HCEC 1CT (cell line): ENCODE measurements at regions not wholly inside any gene's neighbourhood (a gene's known extent, or its start where the extent isn't known, plus 50 kb on each side); places are given as distances from the start of the nearest gene placed in this dataset.

Source experiments
- DNase-seq: peaks from one replicate; pipeline ENCODE4 v3.0.0-alpha.2; 2017

DNA sequence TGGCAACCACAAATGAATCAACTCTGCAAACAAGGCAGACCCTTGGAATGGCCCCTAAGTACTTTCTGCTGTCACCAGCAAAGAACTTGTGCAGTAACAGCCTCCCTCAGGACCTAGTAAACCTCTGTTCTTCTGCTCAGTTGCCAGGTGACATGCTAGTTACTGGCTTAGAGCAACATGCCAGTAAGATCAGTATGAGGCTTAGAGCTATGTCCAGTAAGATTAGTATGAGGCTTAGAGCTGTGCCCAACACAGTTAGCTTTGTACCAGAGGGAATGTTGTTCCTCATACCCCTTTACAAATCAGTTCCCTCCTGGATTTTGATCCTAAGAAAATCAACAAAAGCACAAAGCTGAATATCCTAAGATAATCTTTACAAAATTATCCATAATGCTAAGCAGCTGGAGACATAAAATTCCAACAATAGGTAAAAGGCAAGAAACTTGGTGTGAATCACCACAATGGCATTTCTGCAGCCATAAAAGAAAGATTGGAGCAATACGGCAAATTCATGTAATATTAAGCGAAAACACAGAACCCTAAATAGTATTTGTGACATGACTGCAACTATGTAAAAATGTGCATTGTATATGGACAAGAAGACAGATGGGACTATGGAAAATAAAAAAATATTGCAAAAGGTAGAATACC is 107.3 kb upstream of the LPP start:
- DNase-seq, result no peak

GRCh38 chr3:188047536-188047935 is 106.4 kb upstream of the LPP start:
- no peak for DNase-seq

GRCh38 chr3:188049606-188050530 is 104.1 kb upstream of the LPP start:
- no peak for DNase-seq

- no peak for DNase-seq
Observed at GRCh38 chr3:188051801-188052168, 102.2 kb upstream of the LPP start.

DNA sequence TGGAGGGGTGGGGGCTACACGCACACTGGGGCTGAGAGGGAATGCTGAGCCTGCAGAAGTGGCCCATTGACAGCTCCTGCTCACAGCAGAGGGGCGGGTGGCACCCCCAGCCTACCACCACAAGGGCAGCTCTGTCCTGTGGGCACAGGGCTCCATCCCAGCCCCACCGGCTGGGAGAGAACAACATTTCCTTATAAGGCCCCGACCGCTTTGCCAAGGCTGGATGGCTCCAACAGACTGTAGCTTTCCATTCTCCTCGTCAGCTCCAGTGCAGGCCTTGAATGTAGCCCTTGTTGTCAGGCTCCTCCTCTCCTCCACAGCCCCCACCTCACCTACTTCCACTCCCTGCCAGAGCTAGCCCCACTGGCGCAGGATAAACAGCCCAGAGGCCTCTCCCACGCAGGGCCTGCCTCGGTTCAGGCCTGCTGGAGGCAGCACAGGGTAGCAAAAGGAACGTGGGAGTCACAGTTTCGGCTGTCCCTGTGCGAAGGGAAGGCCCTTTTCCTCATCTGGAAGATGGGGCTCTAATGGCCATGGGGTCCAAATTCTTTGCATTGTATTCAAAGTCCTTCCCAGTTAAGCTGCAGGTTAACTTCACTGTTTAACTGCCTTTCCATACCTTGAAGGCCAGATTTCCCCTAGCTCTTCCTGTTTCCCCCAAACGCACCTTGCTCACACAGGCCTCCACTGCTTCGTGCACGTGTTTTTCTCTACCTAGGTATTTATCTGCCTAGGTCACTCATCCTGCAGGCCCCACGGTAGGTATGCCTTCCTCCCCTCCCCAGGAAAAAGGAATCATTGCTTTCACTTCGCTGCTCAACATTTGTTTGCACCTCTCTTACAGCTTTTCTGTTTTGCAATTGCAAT is 101.6 kb upstream of the LPP start:
- DNase-seq, result no peak

- no peak for DNase-seq
Observed at GRCh38 chr3:188053036-188053340, 101.0 kb upstream of the LPP start.

GRCh38 chr3:188053710-188054380 is 100.1 kb upstream of the LPP start:
- DNase-seq, result no peak

DNA sequence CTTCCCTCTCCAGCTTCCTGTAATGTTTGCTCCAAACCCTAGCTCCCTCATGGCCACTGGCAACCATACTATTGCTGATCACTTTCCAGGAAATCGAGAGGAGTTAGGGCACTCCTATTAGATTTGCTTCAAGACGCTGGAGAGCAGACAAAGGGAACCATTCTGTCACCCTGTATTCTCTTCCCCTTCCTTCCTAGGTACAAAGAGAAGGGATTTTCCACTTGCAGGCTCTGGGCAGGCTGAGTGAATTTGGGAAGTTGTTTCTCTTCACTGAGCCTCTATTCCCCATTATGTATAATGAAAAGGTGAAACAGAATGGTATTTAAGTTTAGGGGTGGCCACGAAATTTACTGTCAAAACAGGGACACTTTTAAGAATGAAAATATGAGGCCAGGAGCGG is 99.4 kb upstream of the LPP start:
- no peak for DNase-seq

DNA sequence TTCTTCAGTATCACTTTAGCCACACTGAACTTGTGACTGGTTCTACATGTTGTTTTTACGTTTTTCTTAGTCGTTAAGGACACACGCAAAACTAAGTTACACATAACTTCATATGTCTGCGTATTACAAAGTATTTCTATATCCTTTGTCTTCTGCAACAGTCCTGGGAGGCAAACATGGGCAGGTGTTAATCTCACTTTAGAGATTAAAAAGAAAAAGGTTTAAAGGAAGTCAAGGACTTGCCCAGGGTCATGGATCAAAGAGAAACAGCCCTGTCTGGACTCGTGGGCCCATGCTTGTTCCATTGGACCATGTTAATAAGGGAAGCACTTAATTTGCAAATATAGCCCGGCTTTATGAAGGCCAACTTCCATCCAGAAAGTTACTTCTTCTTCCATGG is 98.6 kb upstream of the LPP start:
- DNase-seq, result no peak

DNA sequence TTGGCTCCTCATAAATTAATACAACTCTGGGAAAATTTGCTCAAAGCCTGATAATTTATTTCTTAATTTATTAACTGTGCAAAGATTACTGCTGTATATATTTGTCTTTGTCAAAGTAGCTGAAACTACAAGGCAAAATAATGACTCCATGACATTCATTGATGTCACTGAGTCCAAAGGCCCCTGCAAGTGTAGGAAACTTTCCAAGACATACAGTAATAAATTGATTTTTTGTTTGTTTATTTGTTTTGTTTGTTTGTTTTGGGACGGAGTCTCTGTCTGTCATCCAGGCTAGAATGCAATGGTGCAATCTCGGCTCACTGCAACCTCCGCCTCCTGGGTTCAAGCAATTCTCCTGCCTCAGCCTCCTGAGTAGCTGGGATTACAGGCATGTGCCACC is 96.8 kb upstream of the LPP start:
- no peak for DNase-seq

GRCh38 chr3:188058569-188059184 is 95.3 kb upstream of the LPP start:
- no peak for DNase-seq

DNA sequence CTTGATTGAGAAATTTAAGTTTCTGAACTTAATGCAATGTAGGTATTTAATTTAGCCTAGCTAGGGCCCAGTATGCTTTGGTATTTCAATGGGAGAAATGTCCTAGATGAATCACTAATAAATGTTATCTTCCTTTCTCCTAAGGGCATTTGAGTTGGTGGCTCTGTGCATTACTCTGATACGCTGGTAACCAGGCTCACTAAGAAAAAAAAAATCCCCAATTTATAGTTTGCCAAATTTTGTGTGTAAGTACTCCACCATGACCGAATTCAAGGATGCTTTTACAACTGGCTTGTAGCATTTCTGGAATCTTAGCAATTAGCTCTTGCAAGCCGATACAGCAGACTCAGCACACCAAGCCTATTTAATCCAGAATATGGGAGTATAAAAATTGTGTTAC is 94.6 kb upstream of the LPP start:
- no peak for DNase-seq

DNA sequence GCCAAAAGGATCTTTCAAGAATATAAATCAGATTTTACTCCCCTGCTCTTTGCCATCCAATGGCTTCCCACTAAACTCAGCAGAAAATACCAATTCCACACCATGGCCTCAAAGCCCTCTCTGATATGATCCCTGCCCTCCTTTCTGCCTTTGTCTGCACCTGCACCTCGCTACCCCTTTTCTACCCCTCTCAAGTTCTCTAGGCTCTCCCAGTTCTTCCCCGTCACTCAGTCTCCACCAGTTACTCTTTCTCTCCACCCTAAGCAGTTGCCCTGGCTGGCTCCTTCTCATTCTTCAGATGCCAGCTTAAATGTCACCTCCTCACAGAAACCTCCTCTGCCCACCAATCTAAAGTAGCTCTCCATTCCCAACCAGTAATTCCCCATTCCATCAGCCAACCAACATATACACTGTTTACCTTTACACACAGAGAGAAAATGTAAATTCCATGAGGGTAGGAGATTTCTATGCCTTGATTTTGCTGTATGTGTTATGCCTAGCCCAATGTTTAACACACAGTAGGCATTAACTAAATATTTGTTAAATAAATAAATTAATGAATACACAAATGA is 93.6 kb upstream of the LPP start:
- DNase-seq, result no peak

DNA sequence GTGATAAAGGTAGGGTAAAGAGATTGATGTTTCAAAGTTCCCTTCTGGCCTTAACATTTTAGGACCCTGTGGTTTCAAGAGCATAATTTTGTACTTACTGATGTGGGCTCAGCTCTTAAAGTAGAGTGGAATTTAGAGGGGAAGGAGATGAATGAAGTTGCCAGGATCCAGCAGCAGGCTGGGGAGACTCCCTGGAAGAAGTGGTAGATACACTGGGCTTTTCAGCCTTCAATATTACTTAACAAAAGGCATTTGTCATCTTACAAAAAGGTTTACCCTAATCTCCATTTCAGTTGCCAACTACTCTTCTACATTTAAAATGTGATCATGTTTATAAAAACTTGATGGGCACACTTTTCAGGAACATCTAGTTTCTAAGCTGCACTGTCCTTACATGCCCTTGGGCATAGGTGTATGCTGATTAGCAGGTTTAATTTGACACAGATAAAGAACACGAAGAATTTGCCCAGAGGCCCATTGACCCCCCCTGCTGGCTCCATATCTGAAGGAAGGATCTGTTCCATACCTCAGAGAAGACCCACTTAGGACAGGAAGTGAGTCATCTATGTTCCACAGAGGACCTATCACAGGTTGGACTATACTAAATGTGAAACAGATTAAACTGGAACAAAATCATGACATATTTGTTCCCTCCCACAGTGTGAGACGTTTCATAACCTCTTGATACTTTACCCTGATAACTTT is 93.0 kb upstream of the LPP start:
- DNase-seq, result peak; percentile 36

GRCh38 chr3:188062216-188062615 is 91.7 kb upstream of the LPP start:
- no peak for DNase-seq

DNA sequence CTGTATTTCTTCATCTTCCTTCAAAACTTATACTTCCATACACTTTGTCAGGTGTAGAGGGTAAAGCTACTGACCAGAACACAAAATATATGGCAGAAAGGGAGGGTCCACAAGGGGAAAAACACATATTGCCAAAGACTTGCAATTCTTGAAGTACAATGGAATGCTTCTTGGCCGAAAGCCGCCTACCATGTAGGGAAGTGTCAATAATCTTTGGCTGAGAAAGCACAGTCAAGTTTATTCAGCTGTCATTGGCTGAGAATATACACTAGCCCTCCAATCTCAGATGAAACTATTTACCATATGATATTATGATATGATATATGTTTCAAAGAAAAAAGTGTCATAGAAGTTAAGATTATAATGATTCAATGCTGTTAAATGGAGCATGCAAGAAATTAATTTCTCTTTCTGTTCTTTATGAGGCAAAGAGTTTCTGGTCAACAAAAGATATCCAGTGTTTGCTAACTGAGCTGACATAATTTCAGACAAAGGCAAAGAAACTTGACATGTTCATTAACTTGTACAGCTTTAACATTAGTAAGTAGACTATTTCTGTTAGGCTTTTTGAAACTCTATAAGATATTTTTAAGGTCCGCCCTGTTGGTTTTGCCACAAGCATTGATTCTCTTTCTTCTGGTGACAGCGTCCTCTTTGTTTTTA is 89.0 kb upstream of the LPP start:
- DNase-seq, result no peak

- DNase-seq, result no peak
Observed at GRCh38 chr3:188066141-188066540, 87.8 kb upstream of the LPP start.

GRCh38 chr3:188067932-188068331 is 86.0 kb upstream of the LPP start:
- DNase-seq, result peak; percentile 80

GRCh38 chr3:188068342-188068741 is 85.6 kb upstream of the LPP start:
- DNase-seq, result no peak

DNA sequence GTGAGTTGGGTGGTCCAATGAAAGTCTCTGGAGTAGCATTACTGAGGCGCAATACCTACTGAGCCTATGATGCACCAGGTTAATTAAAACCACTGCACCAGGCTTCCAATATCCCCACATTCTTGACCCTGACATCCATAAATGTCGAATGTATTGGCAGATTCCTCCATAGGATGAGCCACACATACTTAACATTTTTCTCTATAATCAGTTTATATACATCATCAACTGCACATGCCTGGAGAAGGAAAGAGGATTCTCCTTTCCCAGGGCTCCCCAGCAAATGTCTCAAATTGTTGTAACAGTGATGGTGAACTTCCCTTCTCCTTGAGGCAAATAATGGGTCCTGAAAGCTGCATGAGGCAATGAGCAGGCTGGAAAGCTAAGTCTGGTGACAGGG is 82.3 kb upstream of the LPP start:
- DNase-seq, result peak; percentile 17

DNA sequence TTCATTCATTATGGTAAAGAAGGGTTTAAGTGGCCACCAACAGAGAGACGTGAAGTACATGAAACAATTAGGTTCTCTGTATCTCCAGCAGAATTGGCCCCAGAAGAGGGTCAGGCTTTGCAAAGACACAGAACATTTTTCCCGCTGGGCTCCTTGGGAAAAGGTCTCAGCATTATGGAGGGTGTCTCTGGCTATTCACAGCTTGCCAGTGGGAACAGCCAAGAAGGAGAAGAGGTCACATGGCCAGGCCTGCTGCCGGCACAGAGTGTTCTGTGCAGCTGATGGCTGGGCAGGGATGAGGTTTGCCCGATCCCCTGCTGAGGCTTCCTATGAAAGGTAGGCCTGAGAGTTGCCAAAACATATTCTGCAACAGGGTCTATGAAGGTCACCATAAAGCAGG is 77.8 kb upstream of the LPP start:
- DNase-seq, result no peak
